Fibroblast of villous mesenchyme (primary cell): ENCODE measurements at regions not wholly inside any gene's neighbourhood (a gene's known extent, or its start where the extent isn't known, plus 50 kb on each side); places are given as distances from the start of the nearest gene placed in this dataset.

Experiments
- DNase-seq: peaks from one replicate; pipeline ENCODE4 v3.0.0-alpha.2; 2010; ENCODE audit warnings: low read depth
- H3K4me3 ChIP-seq: 2 replicates; pipeline ENCODE4 v1.5.1; 2011; ENCODE audit warnings: low read depth, mild to moderate bottlenecking, low read length
- CTCF ChIP-seq: IDR thresholded peaks from 2 replicates; pipeline ENCODE4 v1.5.1; 2012; ENCODE audit warnings: low read depth, mild to moderate bottlenecking, low read length; ENCODE audit not compliant: insufficient read depth

GRCh38 chr10:21194510-21194993 lies 297.4 kb upstream of the NEBL start:
- TF ChIP-seq CTCF: no peak
- no peak overlapping the region for H3K4me3 ChIP-seq
- DNase-seq: peak; percentile 4

- no peak for TF ChIP-seq CTCF
- DNase-seq: no peak
- no peak overlapping the region for H3K4me3 ChIP-seq
Observed at GRCh38 chr10:21193196-21193595, 296.1 kb upstream of the NEBL start.

- H3K4me3 ChIP-seq: no peak overlapping the region
- TF ChIP-seq CTCF: no peak
- no peak for DNase-seq
Observed at GRCh38 chr10:21191512-21191911, 294.4 kb upstream of the NEBL start.

- no peak for TF ChIP-seq CTCF
- no peak overlapping the region for H3K4me3 ChIP-seq
- DNase-seq: no peak
Observed at GRCh38 chr10:21184984-21185383, 287.9 kb upstream of the NEBL start.

GRCh38 chr10:21184216-21184615 lies 287.1 kb upstream of the NEBL start:
- H3K4me3 ChIP-seq: no peak overlapping the region
- no peak for TF ChIP-seq CTCF
- DNase-seq: peak; percentile 6

- no peak for TF ChIP-seq CTCF
- no peak overlapping the region for H3K4me3 ChIP-seq
- DNase-seq: no peak
Observed at GRCh38 chr10:21183025-21183424, 285.9 kb upstream of the NEBL start.

- DNase-seq: no peak
- H3K4me3 ChIP-seq: no peak overlapping the region
- TF ChIP-seq CTCF: no peak
Observed at GRCh38 chr10:21181451-21181850, 284.3 kb upstream of the NEBL start.
